ENCODE measurements at regions not wholly inside any gene's neighbourhood (a gene's known extent, or its start where the extent isn't known, plus 50 kb on each side); places are given as distances from the start of the nearest gene placed in this dataset.

DNA sequence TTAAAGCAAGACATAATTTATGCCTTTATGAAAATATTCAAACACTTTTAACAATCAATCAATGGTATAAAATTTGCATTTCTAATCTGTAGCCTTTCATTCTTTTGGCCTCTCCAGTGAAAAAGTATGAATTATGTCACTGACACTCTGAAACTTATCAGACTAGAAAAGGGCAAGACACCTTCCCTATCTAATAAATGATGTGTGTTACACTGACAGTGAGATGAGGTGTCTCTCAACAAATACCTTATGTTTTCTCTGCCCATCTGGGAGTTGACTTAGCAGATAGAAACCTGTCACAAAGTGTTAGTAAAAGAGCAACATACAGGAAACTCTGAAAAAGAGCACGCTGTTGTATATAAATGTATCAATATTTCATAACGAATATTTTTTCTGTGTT lies 94.2 kb upstream of the TECRL start:
- TF ChIP-seq RAD21 (IDR thresholded peaks at IDR 0.05 in 1 of 2, conservative IDR thresholded peaks at IDR 0.05 in 1 of 2; ENCODE audit: low read depth in 2 of 2, low read length in 2 of 2), result no peak
- TF ChIP-seq, protein P1, sequence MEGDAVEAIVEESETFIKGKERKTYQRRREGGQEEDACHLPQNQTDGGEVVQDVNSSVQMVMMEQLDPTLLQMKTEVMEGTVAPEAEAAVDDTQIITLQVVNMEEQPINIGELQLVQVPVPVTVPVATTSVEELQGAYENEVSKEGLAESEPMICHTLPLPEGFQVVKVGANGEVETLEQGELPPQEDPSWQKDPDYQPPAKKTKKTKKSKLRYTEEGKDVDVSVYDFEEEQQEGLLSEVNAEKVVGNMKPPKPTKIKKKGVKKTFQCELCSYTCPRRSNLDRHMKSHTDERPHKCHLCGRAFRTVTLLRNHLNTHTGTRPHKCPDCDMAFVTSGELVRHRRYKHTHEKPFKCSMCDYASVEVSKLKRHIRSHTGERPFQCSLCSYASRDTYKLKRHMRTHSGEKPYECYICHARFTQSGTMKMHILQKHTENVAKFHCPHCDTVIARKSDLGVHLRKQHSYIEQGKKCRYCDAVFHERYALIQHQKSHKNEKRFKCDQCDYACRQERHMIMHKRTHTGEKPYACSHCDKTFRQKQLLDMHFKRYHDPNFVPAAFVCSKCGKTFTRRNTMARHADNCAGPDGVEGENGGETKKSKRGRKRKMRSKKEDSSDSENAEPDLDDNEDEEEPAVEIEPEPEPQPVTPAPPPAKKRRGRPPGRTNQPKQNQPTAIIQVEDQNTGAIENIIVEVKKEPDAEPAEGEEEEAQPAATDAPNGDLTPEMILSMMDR (IDR thresholded peaks at IDR 0.05; ENCODE audit: control extremely low read depth in 1 of 3, insufficient read depth in 1 of 3, low read depth in 1 of 3, low read length in 3 of 3), result no peak
- TF ChIP-seq SIN3A (conservative IDR thresholded peaks at IDR 0.05 in 1 of 2, IDR thresholded peaks at IDR 0.05 in 1 of 2; ENCODE audit: low read depth in 1 of 2, low read length in 2 of 2), result no peak
- TF ChIP-seq POLR2AphosphoS5 (IDR thresholded peaks at IDR 0.05; ENCODE audit: low read depth, low read length), result no peak
- TF ChIP-seq SRF (IDR thresholded peaks at IDR 0.05; ENCODE audit: low read depth, low read length), result no peak
- no peak for TF ChIP-seq EGR1 (IDR thresholded peaks at IDR 0.05; ENCODE audit: borderline replicate concordance, low read depth, low read length)
- no peak for TF ChIP-seq POLR2A (IDR thresholded peaks at IDR 0.05; ENCODE audit: control extremely low read depth in 1 of 2, low read depth in 2 of 2, low read length in 2 of 2)
